ENCODE measurements at regions not wholly inside any gene's neighbourhood (a gene's known extent, or its start where the extent isn't known, plus 50 kb on each side); places are given as distances from the start of the nearest gene placed in this dataset.

- Histone ChIP-seq H3K79me2 (ENCODE audit: control insufficient read depth, insufficient read depth, low read length) (no peaks in the 10 kb centered on the region), H3K36me3 (ENCODE audit: control insufficient read depth in 2 of 2, extremely low read depth in 1 of 2, insufficient read depth in 2 of 2, low read length in 2 of 2) (no peaks in the 10 kb centered on the region), H2AFZ (ENCODE audit: low read depth, low read length) (no peak overlapping the region), H3K9me3 (replicated peaks; ENCODE audit: control insufficient read depth, insufficient read depth, low read length) (no peaks in the 10 kb centered on the region), H3K9ac (replicated peaks; ENCODE audit: extremely low read depth, insufficient read depth, low read length) (no peak overlapping the region), H3K9me1 (replicated peaks; ENCODE audit: control insufficient read depth, extremely low read depth, insufficient read depth, low read length) (no peaks in the 10 kb centered on the region), H3K4me1 (ENCODE audit: control insufficient read depth, extremely low read depth, insufficient read depth, low read length) (no peaks in the 10 kb centered on the region), H3K27me3 (ENCODE audit: control insufficient read depth in 2 of 2, insufficient read depth in 2 of 2, low read length in 2 of 2) (peaks cover 6 to 8% of the 10 kb centered on the region in 2 experiments), H4K20me1 (replicated peaks; ENCODE audit: control insufficient read depth, extremely low read depth, insufficient read depth, low read length) (no peaks in the 10 kb centered on the region), H3K27ac (ENCODE audit: insufficient read depth, low read depth, low read length) (no peak overlapping the region), H3K4me2 (ENCODE audit: insufficient read depth, low read length) (no peak overlapping the region), H3K4me3 (replicated peaks in 1 of 3; ENCODE audit: insufficient read depth in 1 of 3, low read depth in 1 of 3, low read length in 3 of 3) (no peak overlapping the region)
- no peak for DNase-seq (ENCODE audit: low read depth, low spot score)
- ChIA-PET POLR2A (no interaction called here), CTCF (interaction anchor here (1.1 kb wide), 1 partner anchor 8 kb away, joined by 3 read pairs; no protein-coding TSS in a partner anchor)
- intact Hi-C loops (cut with micrococcal nuclease) (no loop called here), dilution Hi-C loops (cut with MboI; ENCODE audit: extremely low pct_ligation_motif_present, low sequenced_read_pairs) (no loop called here)
- no TSS peak for BruUV-seq (replicated peaks)
- FAIRE-seq: no peak
- TF ChIP-seq CTCF (IDR thresholded peaks at IDR 0.05; ENCODE audit: extremely low read depth in 1 of 2, insufficient read depth in 1 of 2, low read depth in 1 of 2, low read length in 2 of 2): no peak
- no peak for TF ChIP-seq MYC (IDR thresholded peaks at IDR 0.05; ENCODE audit: low read depth, low read length)
- no peak for TF ChIP-seq EZH2 (IDR thresholded peaks at IDR 0.05; ENCODE audit: borderline replicate concordance, low read depth, low read length, severe bottlenecking)
- no peak for TF ChIP-seq FOS (IDR thresholded peaks at IDR 0.05; ENCODE audit: borderline replicate concordance, insufficient read depth, low read length)
- TF ChIP-seq POLR2AphosphoS5 (IDR thresholded peaks at IDR 0.05; ENCODE audit: insufficient read depth, low read depth, low read length): no peak
- no peak for TF ChIP-seq JUN (IDR thresholded peaks at IDR 0.05; ENCODE audit: borderline replicate concordance, insufficient read depth, insufficient read length, low read depth)
- TF ChIP-seq GATA2 (IDR thresholded peaks at IDR 0.05; ENCODE audit: insufficient read depth, insufficient read length, low read depth, low read length): no peak
- no peak for TF ChIP-seq MAX (IDR thresholded peaks at IDR 0.05; ENCODE audit: insufficient read depth, insufficient read length)
- TF ChIP-seq POLR2A (IDR thresholded peaks at IDR 0.05; ENCODE audit: low read depth, low read length): no peak
Observed at GRCh38 chr6:106026748-106027715, 59.1 kb upstream of the PRDM1 start.
